HFF-Myc (cell line): ENCODE measurements at regions not wholly inside any gene's neighbourhood (a gene's known extent, or its start where the extent isn't known, plus 50 kb on each side); places are given as distances from the start of the nearest gene placed in this dataset.
"Not testable (repeated sequence)": the region's sequence is repeated elsewhere in the genome, so short reads cannot be mapped to it uniquely, and the experiment has no call there.

Experiments
- DNase-seq: peaks from one replicate; pipeline ENCODE4 v3.0.0-alpha.2; 2011; ENCODE audit warnings: low read depth; ENCODE audit errors: extremely low read depth
- H3K4me3 ChIP-seq: replicated peaks from 2 replicates; pipeline ENCODE4 v1.5.1; 2011; ENCODE audit warnings: low read depth, mild to moderate bottlenecking, control low read depth, low read length
- CTCF ChIP-seq: IDR thresholded peaks from 2 replicates; pipeline ENCODE4 v1.5.1; 2012; ENCODE audit warnings: mild to moderate bottlenecking, low read depth, low read length, control low read depth; ENCODE audit errors: missing control alignments

GRCh38 chr21:14889080-14889810 is 175.6 kb downstream of the NRIP1 start:
- no peak for DNase-seq
- TF ChIP-seq CTCF: no peak

DNA sequence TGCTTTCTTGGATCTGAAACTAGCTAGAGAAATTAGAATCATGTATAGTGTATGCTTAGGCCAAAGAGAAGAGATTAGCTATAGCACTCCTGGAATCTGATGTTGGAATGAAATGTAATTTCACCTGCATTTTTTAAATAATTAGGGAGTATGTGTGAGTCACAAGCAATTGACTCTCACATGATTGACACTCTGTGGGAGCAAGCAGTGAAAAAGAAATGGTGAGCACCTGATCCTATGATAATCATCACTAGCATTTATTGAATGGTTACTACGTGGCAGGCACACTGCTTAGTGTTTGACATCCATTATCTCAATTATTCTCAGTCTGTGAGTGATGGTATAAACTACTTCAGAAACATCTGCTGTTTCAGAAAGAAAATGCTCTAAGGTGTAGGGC is 176.6 kb downstream of the NRIP1 start:
- TF ChIP-seq CTCF: no peak
- no peak for DNase-seq
- H3K4me3 ChIP-seq: no peak overlapping the region

More at GRCh38 chr21:14889080-14889810, 175.6 kb downstream of the NRIP1 start:
- no peak overlapping the region for H3K4me3 ChIP-seq

DNA sequence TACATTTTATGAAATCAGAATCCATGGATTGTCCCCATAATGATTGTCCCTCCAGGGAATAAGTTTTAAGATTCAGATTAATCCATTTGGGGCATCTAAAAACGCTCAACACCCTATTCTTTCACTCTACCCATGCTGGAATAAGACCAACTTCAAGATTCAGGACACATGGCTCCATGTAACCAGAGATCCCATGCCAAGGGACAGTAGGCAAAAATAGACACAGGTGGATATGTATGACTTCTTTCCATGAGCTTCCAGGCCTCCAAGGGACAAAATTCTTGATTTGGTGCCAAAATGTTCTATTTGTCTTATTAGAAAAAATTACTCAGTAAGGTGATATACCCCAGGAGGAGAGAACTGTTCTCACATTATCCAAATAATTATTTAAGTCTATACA is 178.8 kb downstream of the NRIP1 start:
- no peak for DNase-seq
- H3K4me3 ChIP-seq: no peak overlapping the region
- no peak for TF ChIP-seq CTCF

- DNase-seq: no peak
- TF ChIP-seq CTCF: no peak
- no peak overlapping the region for H3K4me3 ChIP-seq
These were observed 181.4 kb downstream of the NRIP1 start for GRCh38 chr21:14883351-14883750.

- not testable (repeated sequence) for DNase-seq, H3K4me3 ChIP-seq
These were observed 182.3 kb downstream of the NRIP1 start for GRCh38 chr21:14882545-14882944.

DNA sequence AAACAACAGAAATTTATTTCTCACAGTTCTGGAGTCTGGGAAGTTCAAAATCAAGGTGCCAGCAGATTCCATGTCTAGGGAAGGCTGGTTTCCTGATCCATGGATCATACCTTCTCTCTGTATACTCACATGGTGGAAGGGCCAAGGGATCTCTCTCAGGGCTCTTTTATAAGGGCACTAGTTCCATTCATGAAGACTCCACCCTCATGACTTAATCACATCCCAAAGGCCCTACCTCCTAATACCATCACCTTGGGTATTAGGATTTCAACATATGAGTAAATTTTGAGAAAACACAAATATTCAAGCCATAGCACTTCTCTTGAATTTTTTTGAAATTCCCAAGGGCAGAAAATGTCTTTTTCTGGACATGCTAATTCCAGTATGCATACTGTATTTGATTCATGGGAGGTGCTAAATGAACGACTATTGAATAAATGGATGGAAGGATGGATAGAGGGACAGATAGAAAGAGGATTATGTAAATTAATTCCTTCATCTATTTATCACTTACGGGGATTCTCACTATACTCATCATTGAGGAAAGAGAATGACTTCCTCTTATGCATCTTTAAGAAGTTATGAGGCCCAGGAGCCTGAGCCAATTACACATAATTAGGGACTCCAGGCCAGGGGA is 182.8 kb downstream of the NRIP1 start:
- no peak for DNase-seq
- H3K4me3 ChIP-seq: no peak overlapping the region
- TF ChIP-seq CTCF: no peak

- no peak overlapping the region for H3K4me3 ChIP-seq
- no peak for TF ChIP-seq CTCF
- no peak for DNase-seq
These were observed 183.9 kb downstream of the NRIP1 start for GRCh38 chr21:14880922-14881321.
